SK-N-SH (cell line): ENCODE measurements at regions not wholly inside any gene's neighbourhood (a gene's known extent, or its start where the extent isn't known, plus 50 kb on each side); places are given as distances from the start of the nearest gene placed in this dataset.

ENCODE experiments used
- CTCF ChIA-PET: fragments of 300-600, 350-600 bp; formaldehyde crosslinking; extraction: SDS; loops from one replicate; lab custom pipeline; 2021; lab: Yijun Ruan, JAX
- POLR2A ChIA-PET: fragments of 350-600 bp; sonication (Branson Sonifier 250); formaldehyde crosslinking; extraction: SDS; loops from one replicate; lab custom pipeline; 2020; ENCODE audit warnings: antibody characterized with exemption, inconsistent platforms; lab: Yijun Ruan, JAX
- DNase-seq: peaks from one replicate; pipeline ENCODE4 v3.0.0; 2012
- H2AFZ ChIP-seq: fragments of 200-600 bp; sonication (generic); 2 replicates; pipeline ENCODE4 v1.8.1; 2016; ENCODE audit warnings: antibody characterized with exemption, mild to moderate bottlenecking, low read depth
- H3F3A ChIP-seq: fragments of 200-600 bp; sonication (generic); replicated peaks from 2 replicates; pipeline ENCODE3; 2016; ENCODE audit warnings: antibody characterized with exemption, mild to moderate bottlenecking; ENCODE audit not compliant: insufficient read depth
- H3K27ac ChIP-seq, 2 experiments: fragments of 200-500 bp in 1 of 2; fragments of 200-600 bp in 1 of 2; sonication (Bioruptor generic) in 1 of 2; sonication (generic), shearing (Covaris generic) in 1 of 2; 2 replicates each; pipeline versions ENCODE4 v1.5.1 to v1.6.1; 2014 to 2016; ENCODE audit warnings: low read depth in 2 of 2, inconsistent platforms in 1 of 2, low read length in 1 of 2, mild to moderate bottlenecking in 1 of 2, mixed read lengths in 1 of 2
- H3K27me3 ChIP-seq: fragments of 200-600 bp; sonication (generic), shearing (Covaris generic); 2 replicates; pipeline ENCODE4 v1.6.1; 2016; ENCODE audit warnings: mixed run types; ENCODE audit not compliant: insufficient read depth
- H3K36me3 ChIP-seq, 2 experiments: fragments of 200-500 bp in 1 of 2; fragments of 200-600 bp in 1 of 2; sonication (Bioruptor generic) in 1 of 2; sonication (generic) in 1 of 2; replicated peaks in 1 of 2; 2 replicates each; pipeline versions ENCODE3 to v1.5.1; 2014 to 2016; ENCODE audit warnings: low read length in 1 of 2, mild to moderate bottlenecking in 1 of 2; ENCODE audit not compliant: insufficient read depth in 2 of 2, control insufficient read depth in 1 of 2
- H3K4me1 ChIP-seq, 2 experiments: fragments of 200-500 bp in 1 of 2; fragments of 200-600 bp in 1 of 2; sonication (Bioruptor generic) in 1 of 2; sonication (generic), shearing (Covaris generic) in 1 of 2; 2 replicates each; pipeline versions ENCODE4 v1.5.1 to v1.6.1; 2014 to 2016; ENCODE audit warnings: low read depth in 1 of 2, low read length in 1 of 2, mixed run types in 1 of 2; ENCODE audit not compliant: insufficient read depth in 2 of 2, control insufficient read depth in 1 of 2
- H3K4me2 ChIP-seq: fragments of 200-600 bp; sonication (generic), shearing (Covaris generic); 2 replicates; pipeline ENCODE4 v1.6.1; 2017; ENCODE audit warnings: mixed run types
- H3K4me3 ChIP-seq, 2 experiments: fragments of 200-500 bp in 1 of 2; fragments of 200-600 bp in 1 of 2; sonication (Bioruptor generic) in 1 of 2; sonication (generic), shearing (Covaris generic) in 1 of 2; 2 replicates each; pipeline versions ENCODE4 v1.5.1 to v1.8.1; 2014 to 2016; ENCODE audit warnings: low read depth in 2 of 2, inconsistent platforms in 1 of 2, low read length in 1 of 2, mild to moderate bottlenecking in 1 of 2, mixed read lengths in 1 of 2, moderate library complexity in 1 of 2
- H3K79me2 ChIP-seq: fragments of 200-600 bp; sonication (generic); 2 replicates; pipeline ENCODE4 v1.8.1; 2017; ENCODE audit warnings: mild to moderate bottlenecking; ENCODE audit not compliant: insufficient read depth
- H3K9ac ChIP-seq: fragments of 200-600 bp; sonication (generic); 2 replicates; pipeline ENCODE4 v1.6.1; 2017; ENCODE audit warnings: mixed run types
- H3K9me2 ChIP-seq: fragments of 200-600 bp; sonication (generic); 2 replicates; pipeline ENCODE4 v1.6.1; 2017; ENCODE audit warnings: mixed run types
- H3K9me3 ChIP-seq: fragments of 200-600 bp; sonication (generic); 2 replicates; pipeline ENCODE4 v1.6.1; 2017; ENCODE audit warnings: mixed run types, mild to moderate bottlenecking, moderate library complexity
- H4K20me1 ChIP-seq: fragments of 200-600 bp; sonication (generic); 2 replicates; pipeline ENCODE4 v1.6.1; 2017; ENCODE audit warnings: mild to moderate bottlenecking, mixed run types; ENCODE audit not compliant: insufficient read depth
- CHD2 ChIP-seq: fragments of 150-350 bp; IDR thresholded peaks from 2 replicates; pipeline ENCODE4 v1.6.1; 2018; ENCODE audit warnings: low read length; ENCODE audit not compliant: partially characterized antibody
- CTCF ChIP-seq: fragments of 200-600 bp; sonication (generic); IDR thresholded peaks from 2 replicates; pipeline ENCODE4 v1.6.1; 2017; ENCODE audit warnings: antibody characterized with exemption, mild to moderate bottlenecking, moderate library complexity
- EP300 ChIP-seq, 2 experiments: IDR thresholded peaks; 2 replicates each; pipeline versions ENCODE4 v1.4.0 to v1.6.1; 2012; ENCODE audit warnings: borderline replicate concordance in 1 of 2, low read depth in 1 of 2, low read length in 1 of 2
- EZH2phosphoT487 ChIP-seq: fragments of 200-600 bp; sonication (generic); IDR thresholded peaks from 2 replicates; pipeline ENCODE4 v1.6.1; 2017; ENCODE audit warnings: low read depth, mixed run types, mild to moderate bottlenecking, antibody characterized with exemption, moderate library complexity, borderline replicate concordance
- FOSL2 ChIP-seq: IDR thresholded peaks from 2 replicates; pipeline ENCODE4 v1.4.0; 2012; ENCODE audit warnings: low read depth, mild to moderate bottlenecking, moderate library complexity, borderline replicate concordance
- FOXM1 ChIP-seq: IDR thresholded peaks from 2 replicates; pipeline ENCODE4 v1.4.0; 2012; ENCODE audit warnings: low read depth, mild to moderate bottlenecking
- JUND ChIP-seq: IDR thresholded peaks from 2 replicates; pipeline ENCODE4 v1.4.0; 2012
- PBX3 ChIP-seq: IDR thresholded peaks from 2 replicates; pipeline ENCODE4; 2012
- REST ChIP-seq: IDR thresholded peaks from 2 replicates; pipeline ENCODE4 v1.6.1; 2012; ENCODE audit warnings: mild to moderate bottlenecking, low read depth, low read length, moderate library complexity

- CTCF ChIA-PET = no interaction called here
- H3F3A ChIP-seq = no peaks in the 10 kb centered on the region
- H3K9me2 ChIP-seq = no peaks in the 10 kb centered on the region
- no peak overlapping the region for H3K27ac ChIP-seq
- no peaks in the 10 kb centered on the region for H3K4me1 ChIP-seq
- no peaks in the 10 kb centered on the region for H3K9me3 ChIP-seq
- DNase-seq = no peak
- H4K20me1 ChIP-seq = no peaks in the 10 kb centered on the region
- no peaks in the 10 kb centered on the region for H3K36me3 ChIP-seq
- no peak overlapping the region for H3K9ac ChIP-seq
- POLR2A ChIA-PET = no interaction called here
- TF ChIP-seq CTCF (no peak; the same call in 1 of the 2 replicates), EP300 (IDR thresholded peaks at IDR 0.05; ENCODE audit: borderline replicate concordance in 1 of 2, low read depth in 1 of 2, low read length in 1 of 2) (no peak)
- no peak overlapping the region for H2AFZ ChIP-seq
- H3K27me3 ChIP-seq = no peaks in the 10 kb centered on the region
- no peaks in the 10 kb centered on the region for H3K79me2 ChIP-seq
- H3K4me2 ChIP-seq = no peak overlapping the region
- H3K4me3 ChIP-seq = no peak overlapping the region
Observed at GRCh38 chr18:68330658-68331057, 384.2 kb downstream of the TMX3 start.

- H3K27ac ChIP-seq = no peak overlapping the region
- no peaks in the 10 kb centered on the region for H3K27me3 ChIP-seq
- TF ChIP-seq JUND (no peak), PBX3 (no peak), CHD2 (no peak), REST (no peak), FOSL2 (no peak), EZH2phosphoT487 (no peak), FOXM1 (no peak)
- POLR2A ChIA-PET = no interaction called here
- H4K20me1 ChIP-seq = no peaks in the 10 kb centered on the region
- no peaks in the 10 kb centered on the region for H3K9me2 ChIP-seq
- no peak overlapping the region for H3K4me2 ChIP-seq
- H3K4me3 ChIP-seq = no peak overlapping the region
- no peak for DNase-seq
- H3K79me2 ChIP-seq = no peaks in the 10 kb centered on the region
- no peak overlapping the region; the same call in 1 of the 2 replicates for H2AFZ ChIP-seq
- no peak overlapping the region for H3K9ac ChIP-seq
- H3K4me1 ChIP-seq = no peaks in the 10 kb centered on the region; a peak in 1 of 4 replicates
- no peaks in the 10 kb centered on the region for H3K36me3 ChIP-seq
- CTCF ChIA-PET = interaction anchor here (0.8 kb wide), 1 partner anchor 9 kb away, joined by 3 read pairs; no protein-coding TSS in a partner anchor
- no peaks in the 10 kb centered on the region for H3K9me3 ChIP-seq
- no peaks in the 10 kb centered on the region for H3F3A ChIP-seq
Observed at GRCh38 chr18:68323921-68324320, 391.0 kb downstream of the TMX3 start.
